SU-DHL-6 (cell line): ENCODE measurements at regions not wholly inside any gene's neighbourhood (a gene's known extent, or its start where the extent isn't known, plus 50 kb on each side); places are given as distances from the start of the nearest gene placed in this dataset.

Experiments used
- H2AFZ ChIP-seq: fragments of 200-600 bp; sonication (generic); 2 replicates; pipeline ENCODE4 v1.6.1; 2014; ENCODE audit warnings: low read depth, mild to moderate bottlenecking, moderate library complexity, mixed read lengths, antibody characterized with exemption, low read length; ENCODE audit not compliant: severe bottlenecking
- H3F3A ChIP-seq: fragments of 200-600 bp; shearing (Covaris generic); 2 replicates; pipeline ENCODE4 v1.6.0; 2016; ENCODE audit warnings: antibody characterized with exemption, mild to moderate bottlenecking; ENCODE audit not compliant: insufficient read depth
- H3K27ac ChIP-seq: fragments of 200-600 bp; sonication (generic); 2 replicates; pipeline ENCODE4 v1.5.1; 2016; ENCODE audit warnings: low read depth, mild to moderate bottlenecking, low read length, moderate library complexity, mixed read lengths
- H3K27me3 ChIP-seq: fragments of 200-600 bp; sonication (generic), shearing (Covaris generic); 2 replicates; pipeline ENCODE4 v1.6.0; 2014; ENCODE audit warnings: mild to moderate bottlenecking, low read length
- H3K36me3 ChIP-seq: fragments of 200-600 bp; sonication (generic); 2 replicates; pipeline ENCODE4 v1.6.1; 2014; ENCODE audit warnings: mild to moderate bottlenecking, low read length, mixed read lengths
- H3K4me2 ChIP-seq: fragments of 300-600, 200-600 bp; shearing (Covaris generic), sonication (generic); 2 replicates; pipeline ENCODE4 v1.6.0; 2014; ENCODE audit warnings: low read length, low read depth, mild to moderate bottlenecking; ENCODE audit not compliant: poor library complexity, severe bottlenecking
- H3K4me3 ChIP-seq: fragments of 200-600 bp; sonication (generic); 2 replicates; pipeline ENCODE4 v1.5.1; 2014; ENCODE audit warnings: antibody characterized with exemption, low read length, mild to moderate bottlenecking, mixed read lengths; ENCODE audit not compliant: insufficient read depth, poor library complexity, severe bottlenecking
- H3K79me2 ChIP-seq: fragments of 200-600 bp; sonication (generic); 2 replicates; pipeline ENCODE4 v1.6.1; 2014; ENCODE audit warnings: mild to moderate bottlenecking, low read length, moderate library complexity; ENCODE audit not compliant: insufficient read depth
- H3K9ac ChIP-seq: fragments of 200-600 bp; sonication (generic); 2 replicates; pipeline ENCODE4 v1.7.0; 2014; ENCODE audit warnings: mild to moderate bottlenecking, low read length
- H3K9me2 ChIP-seq: fragments of 200-600 bp; sonication (generic); replicated peaks from 2 replicates; pipeline ENCODE4 v1.6.1; 2014; ENCODE audit warnings: low read length; ENCODE audit not compliant: insufficient read depth
- H3K9me3 ChIP-seq: fragments of 200-600 bp; sonication (generic); 2 replicates; pipeline ENCODE4 v1.6.1; 2014; ENCODE audit warnings: low read length, mixed read lengths; ENCODE audit not compliant: insufficient read depth
- H4K20me1 ChIP-seq: fragments of 200-600 bp; sonication (generic); 2 replicates; pipeline ENCODE4 v1.6.1; 2014; ENCODE audit warnings: low read depth, mild to moderate bottlenecking, antibody characterized with exemption, low read length, moderate library complexity, mixed read lengths
- EZH2phosphoT487 ChIP-seq: fragments of 200-600 bp; sonication (generic), shearing (Covaris generic); conservative IDR thresholded peaks from 2 replicates; pipeline ENCODE4 v1.6.1; 2018; ENCODE audit warnings: mild to moderate bottlenecking, antibody characterized with exemption, low read length, moderate library complexity, mixed read lengths
- TF ChIP-seq, protein P1 (sequence below): fragments of 200-600 bp; sonication (generic); IDR thresholded peaks from one replicate; pipeline ENCODE4 v1.5.1; 2017; ENCODE audit warnings: antibody characterized with exemption, mild to moderate bottlenecking, low read length, moderate library complexity; ENCODE audit not compliant: insufficient read depth, poor library complexity, severe bottlenecking

DNA sequence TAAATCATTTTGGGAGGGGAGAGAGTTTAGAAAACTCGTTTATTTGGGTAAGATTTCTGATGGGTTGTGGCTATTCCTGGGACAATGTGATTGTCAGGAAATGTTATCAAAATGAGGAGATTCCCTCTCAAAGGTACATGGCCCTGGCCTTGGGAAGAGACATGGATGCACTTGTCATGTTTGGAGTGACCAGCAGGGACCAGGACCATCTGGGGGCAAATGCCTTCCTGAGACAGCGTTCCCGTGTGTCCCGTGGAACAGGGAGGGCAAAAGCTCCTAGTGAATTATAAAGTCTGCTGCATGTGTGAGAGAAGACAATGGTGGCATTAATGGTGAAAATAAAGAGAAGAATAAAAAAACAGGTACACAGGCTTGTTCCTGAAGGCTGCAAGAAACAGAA is 317.3 kb downstream of the ZNF536 start:
- Histone ChIP-seq H3K79me2 (no peaks in the 10 kb centered on the region), H3K9me3 (no peaks in the 10 kb centered on the region), H3F3A (no peaks in the 10 kb centered on the region), H3K27me3 (no peaks in the 10 kb centered on the region), H3K4me3 (no peak overlapping the region), H3K36me3 (no peaks in the 10 kb centered on the region), H2AFZ (no peak overlapping the region), H3K9ac (no peak overlapping the region), H3K27ac (no peak overlapping the region), H3K9me2 (no peaks in the 10 kb centered on the region), H3K4me2 (no peak overlapping the region), H4K20me1 (no peaks in the 10 kb centered on the region)
- TF ChIP-seq, protein P1, sequence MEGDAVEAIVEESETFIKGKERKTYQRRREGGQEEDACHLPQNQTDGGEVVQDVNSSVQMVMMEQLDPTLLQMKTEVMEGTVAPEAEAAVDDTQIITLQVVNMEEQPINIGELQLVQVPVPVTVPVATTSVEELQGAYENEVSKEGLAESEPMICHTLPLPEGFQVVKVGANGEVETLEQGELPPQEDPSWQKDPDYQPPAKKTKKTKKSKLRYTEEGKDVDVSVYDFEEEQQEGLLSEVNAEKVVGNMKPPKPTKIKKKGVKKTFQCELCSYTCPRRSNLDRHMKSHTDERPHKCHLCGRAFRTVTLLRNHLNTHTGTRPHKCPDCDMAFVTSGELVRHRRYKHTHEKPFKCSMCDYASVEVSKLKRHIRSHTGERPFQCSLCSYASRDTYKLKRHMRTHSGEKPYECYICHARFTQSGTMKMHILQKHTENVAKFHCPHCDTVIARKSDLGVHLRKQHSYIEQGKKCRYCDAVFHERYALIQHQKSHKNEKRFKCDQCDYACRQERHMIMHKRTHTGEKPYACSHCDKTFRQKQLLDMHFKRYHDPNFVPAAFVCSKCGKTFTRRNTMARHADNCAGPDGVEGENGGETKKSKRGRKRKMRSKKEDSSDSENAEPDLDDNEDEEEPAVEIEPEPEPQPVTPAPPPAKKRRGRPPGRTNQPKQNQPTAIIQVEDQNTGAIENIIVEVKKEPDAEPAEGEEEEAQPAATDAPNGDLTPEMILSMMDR: no peak
- TF ChIP-seq EZH2phosphoT487: no peak

DNA sequence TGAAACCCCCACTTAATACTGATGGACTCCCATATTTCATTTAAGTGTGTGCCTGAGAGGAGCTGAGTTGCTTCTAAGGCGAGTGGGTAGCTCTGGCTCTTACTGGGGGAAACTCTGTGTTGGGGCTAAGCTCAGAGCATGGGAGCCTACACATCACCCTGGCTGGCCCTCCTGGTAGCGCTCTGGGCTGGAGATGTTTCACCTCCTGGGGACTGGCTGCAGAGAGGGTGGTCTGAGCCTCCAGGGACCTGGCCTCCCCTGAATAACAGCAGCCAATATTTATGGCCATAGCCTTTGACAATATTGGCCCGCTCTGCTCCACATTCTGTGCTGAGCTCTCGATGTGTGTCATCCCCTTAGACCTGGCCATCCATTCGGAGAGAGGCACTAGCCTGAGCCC is 316.5 kb downstream of the ZNF536 start:
- H3F3A ChIP-seq: no peaks in the 10 kb centered on the region
- H3K9ac ChIP-seq: no peak overlapping the region

DNA sequence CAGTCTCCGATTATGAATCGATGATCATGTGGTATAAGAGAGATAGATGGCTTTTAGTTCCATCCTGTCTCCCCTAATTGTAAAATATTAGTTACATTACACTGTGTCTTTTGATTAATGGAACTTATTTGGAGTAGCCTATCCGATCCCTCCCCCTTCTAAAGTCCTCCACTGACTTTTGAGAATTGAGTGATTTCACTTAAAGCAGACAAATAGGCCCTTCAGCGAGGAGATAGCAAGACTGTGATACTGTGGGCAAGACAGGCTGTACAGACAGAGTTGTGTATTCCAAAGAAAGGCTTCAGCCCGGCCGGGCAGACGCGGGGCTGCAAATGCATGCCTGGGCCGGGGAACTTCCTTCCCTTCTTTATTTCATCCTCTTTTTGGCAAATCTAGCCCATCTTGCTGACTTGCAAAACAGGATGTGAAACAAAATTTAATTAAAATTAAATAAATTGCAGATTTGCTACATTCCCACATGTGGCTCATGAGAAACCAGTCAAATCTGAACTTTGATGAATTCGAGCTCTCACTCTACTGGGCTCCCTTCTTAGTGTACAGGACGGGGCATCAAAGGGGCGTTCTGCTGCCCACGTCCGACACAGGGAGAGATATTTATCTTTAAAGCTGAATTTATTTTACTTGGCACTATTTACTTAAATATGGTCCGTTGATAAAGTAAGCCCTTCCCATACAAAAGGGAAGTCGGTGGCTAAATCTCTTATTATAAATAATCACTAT is 314.8 kb downstream of the ZNF536 start:
- no peaks in the 10 kb centered on the region for H3K27me3 ChIP-seq
- no peak overlapping the region for H3K27ac ChIP-seq
- H3K79me2 ChIP-seq: no peaks in the 10 kb centered on the region
- no peak overlapping the region for H3K4me3 ChIP-seq
- no peak overlapping the region for H2AFZ ChIP-seq
- H3K36me3 ChIP-seq: no peaks in the 10 kb centered on the region
- TF ChIP-seq, protein P1: no peak
- TF ChIP-seq EZH2phosphoT487: no peak
- no peaks in the 10 kb centered on the region for H3F3A ChIP-seq
- no peaks in the 10 kb centered on the region for H4K20me1 ChIP-seq
- H3K4me2 ChIP-seq: no peak overlapping the region
- no peak overlapping the region for H3K9ac ChIP-seq
- H3K9me3 ChIP-seq: no peaks in the 10 kb centered on the region
- no peaks in the 10 kb centered on the region for H3K9me2 ChIP-seq

More for the DNA sequence above, 316.5 kb downstream of the ZNF536 start:
- TF ChIP-seq EZH2phosphoT487: no peak
- TF ChIP-seq, protein P1: no peak
- no peaks in the 10 kb centered on the region for H3K79me2 ChIP-seq
- H2AFZ ChIP-seq: no peak overlapping the region
- no peak overlapping the region for H3K27ac ChIP-seq
- no peaks in the 10 kb centered on the region for H4K20me1 ChIP-seq
- H3K4me3 ChIP-seq: no peak overlapping the region
- no peaks in the 10 kb centered on the region for H3K9me2 ChIP-seq
- H3K9me3 ChIP-seq: no peaks in the 10 kb centered on the region
- H3K4me2 ChIP-seq: no peak overlapping the region
- no peaks in the 10 kb centered on the region for H3K27me3 ChIP-seq
- H3K36me3 ChIP-seq: no peaks in the 10 kb centered on the region
